ENCODE measurements at regions not wholly inside any gene's neighbourhood (a gene's known extent, or its start where the extent isn't known, plus 50 kb on each side); places are given as distances from the start of the nearest gene placed in this dataset.

- H3K27ac ChIP-seq: no peak overlapping the region
- no peak for TF ChIP-seq CTCF (IDR thresholded peaks at IDR 0.05)
- no peak for TF ChIP-seq POLR2A (IDR thresholded peaks at IDR 0.05)
- H3K9me3 ChIP-seq: no peaks in the 10 kb centered on the region
- 83 to 90% methylated on average over 2 of the region's 2 CpGs for WGBS, 2 donors
- intact Hi-C loops (cut with DNase I): no loop called here
- no peaks in the 10 kb centered on the region for H3K36me3 ChIP-seq
- no peaks in the 10 kb centered on the region for H3K27me3 ChIP-seq
- DNase-seq: no peak
- H3K4me1 ChIP-seq: no peaks in the 10 kb centered on the region
- H3K4me3 ChIP-seq (replicated peaks in 1 of 3): no peak overlapping the region
Observed at GRCh38 chr11:104582431-104582830, 315.8 kb downstream of the CASP12 start.

- DNase-seq: no peak
- intact Hi-C loops (cut with DNase I): no loop called here
- H3K27ac ChIP-seq: no peak overlapping the region
- H3K9me3 ChIP-seq: no peaks in the 10 kb centered on the region
- no peaks in the 10 kb centered on the region for H3K4me1 ChIP-seq
- TF ChIP-seq POLR2A (IDR thresholded peaks at IDR 0.05) (no peak), CTCF (IDR thresholded peaks at IDR 0.05) (no peak)
- no peaks in the 10 kb centered on the region for H3K36me3 ChIP-seq
- H3K4me3 ChIP-seq (replicated peaks in 1 of 3): no peak overlapping the region
- WGBS, 2 donors: 62 to 71% methylated on average over 2 of the region's 2 CpGs
- no peaks in the 10 kb centered on the region for H3K27me3 ChIP-seq
Observed at GRCh38 chr11:104581246-104581980, 316.8 kb downstream of the CASP12 start.

- Histone ChIP-seq H3K27ac (no peak overlapping the region), H3K36me3 (no peaks in the 10 kb centered on the region)
- intact Hi-C loops (cut with DNase I): no loop called here
Observed at GRCh38 chr11:104573441-104573990, 324.7 kb downstream of the CASP12 start.

GRCh38 chr11:104572279-104572678 lies 326.0 kb downstream of the CASP12 start:
- no peak overlapping the region for H3K4me3 ChIP-seq (replicated peaks in 1 of 3)
- H3K4me1 ChIP-seq: no peaks in the 10 kb centered on the region
- 87 to 90% methylated on average over 2 of the region's 2 CpGs for WGBS, 2 donors
- H3K36me3 ChIP-seq: no peaks in the 10 kb centered on the region
- H3K27ac ChIP-seq: no peak overlapping the region
- no peak for DNase-seq
- TF ChIP-seq CTCF (IDR thresholded peaks at IDR 0.05): no peak
- TF ChIP-seq POLR2A (IDR thresholded peaks at IDR 0.05): no peak
- intact Hi-C loops (cut with DNase I): no loop called here
- H3K27me3 ChIP-seq: no peaks in the 10 kb centered on the region
- no peaks in the 10 kb centered on the region for H3K9me3 ChIP-seq

More at GRCh38 chr11:104573441-104573990, 324.7 kb downstream of the CASP12 start:
- H3K27me3 ChIP-seq: no peaks in the 10 kb centered on the region
- H3K4me1 ChIP-seq: no peaks in the 10 kb centered on the region
- no peak for TF ChIP-seq CTCF (IDR thresholded peaks at IDR 0.05)
- no peak for TF ChIP-seq POLR2A (IDR thresholded peaks at IDR 0.05)
- no peaks in the 10 kb centered on the region for H3K9me3 ChIP-seq
- H3K4me3 ChIP-seq (replicated peaks in 1 of 3): no peak overlapping the region
- DNase-seq: no peak

GRCh38 chr11:104570078-104570701 lies 328.1 kb downstream of the CASP12 start:
- no peak for DNase-seq
- 63 to 72% methylated on average over 4 of the region's 4 CpGs for WGBS, 2 donors
- intact Hi-C loops (cut with DNase I): no loop called here
- no peaks in the 10 kb centered on the region for H3K9me3 ChIP-seq
- no peaks in the 10 kb centered on the region for H3K36me3 ChIP-seq
- no peak for TF ChIP-seq POLR2A (IDR thresholded peaks at IDR 0.05)
- no peak for TF ChIP-seq CTCF (IDR thresholded peaks at IDR 0.05)
- no peak overlapping the region for H3K4me3 ChIP-seq (replicated peaks in 1 of 3)
- H3K27me3 ChIP-seq: no peaks in the 10 kb centered on the region
- no peak overlapping the region for H3K27ac ChIP-seq
- H3K4me1 ChIP-seq: no peaks in the 10 kb centered on the region
